Endodermal cell (in vitro differentiated cells): ENCODE measurements at regions not wholly inside any gene's neighbourhood (a gene's known extent, or its start where the extent isn't known, plus 50 kb on each side); places are given as distances from the start of the nearest gene placed in this dataset.

ENCODE experiments used
- DNase-seq: peaks from one replicate; pipeline ENCODE4 v3.0.0-alpha.2; 2017
- H3K27ac ChIP-seq: 2 replicates; pipeline ENCODE4 v1.5.1; 2013; ENCODE audit warnings: mild to moderate bottlenecking, low read depth, low read length, moderate library complexity
- H3K27me3 ChIP-seq: 2 replicates; pipeline ENCODE4 v1.6.1; 2013; ENCODE audit warnings: mild to moderate bottlenecking, low read length, moderate library complexity; ENCODE audit not compliant: insufficient read depth, control insufficient read depth, poor library complexity, severe bottlenecking
- H3K36me3 ChIP-seq: 2 replicates; pipeline ENCODE4 v1.7.0; 2013; ENCODE audit warnings: mild to moderate bottlenecking, low read length, moderate library complexity; ENCODE audit not compliant: control insufficient read depth, insufficient read depth
- H3K4me1 ChIP-seq: one replicate; pipeline ENCODE4 v1.7.0; 2013; ENCODE audit warnings: low read length; ENCODE audit not compliant: control insufficient read depth, insufficient read depth
- H3K4me3 ChIP-seq: 2 replicates; pipeline ENCODE4 v1.5.1; 2013; ENCODE audit warnings: mild to moderate bottlenecking, low read length, moderate library complexity
- H3K9ac ChIP-seq: 2 replicates; pipeline ENCODE4 v1.6.1; 2013; ENCODE audit warnings: mild to moderate bottlenecking, low read length, moderate library complexity; ENCODE audit not compliant: poor library complexity, severe bottlenecking; ENCODE audit errors: extremely low read depth
- H3K9me3 ChIP-seq: 2 replicates; pipeline ENCODE4 v1.6.1; 2013; ENCODE audit warnings: mild to moderate bottlenecking, low read length, moderate library complexity; ENCODE audit not compliant: control insufficient read depth
- H3K27ac Mint-ChIP-seq: 2 replicates; pipeline ENCODE4 v1.8.0; 2020; ENCODE audit warnings: mixed read lengths
- H3K27me3 Mint-ChIP-seq: 2 replicates; pipeline ENCODE4 v1.8.0; 2021; ENCODE audit warnings: mild to moderate bottlenecking, mixed read lengths; ENCODE audit not compliant: insufficient read depth
- H3K36me3 Mint-ChIP-seq: 2 replicates; pipeline ENCODE4 v1.8.0; 2020; ENCODE audit warnings: low read depth, mixed read lengths
- H3K4me1 Mint-ChIP-seq: 2 replicates; pipeline ENCODE4 v1.8.0; 2020; ENCODE audit warnings: mixed read lengths
- H3K4me3 Mint-ChIP-seq: 2 replicates; pipeline ENCODE4 v1.8.0; 2020; ENCODE audit warnings: mild to moderate bottlenecking, moderate library complexity, mixed read lengths
- H3K9me3 Mint-ChIP-seq: 2 replicates; pipeline ENCODE4 v1.8.0; 2020; ENCODE audit warnings: mild to moderate bottlenecking, mixed read lengths
- WGBS, 2 experiments: methylation state at CpG; one replicate each; pipeline versions ENCODE4 v1.1.5 to v1.1.7; 2013; ENCODE audit warnings: missing lambda C conversion rate in 2 of 2, mixed read lengths in 1 of 2; ENCODE audit not compliant: insufficient coverage in 1 of 2, insufficient read length in 1 of 2; 5-methylcytosine and 5-hydroxymethylcytosine counted together
- TF ChIP-seq, protein P1 (sequence below): fragments of 200-600 bp; sonication (generic); conservative IDR thresholded peaks from 2 replicates; pipeline ENCODE4 v1.5.0; 2021; ENCODE audit warnings: antibody characterized with exemption, mild to moderate bottlenecking

DNA sequence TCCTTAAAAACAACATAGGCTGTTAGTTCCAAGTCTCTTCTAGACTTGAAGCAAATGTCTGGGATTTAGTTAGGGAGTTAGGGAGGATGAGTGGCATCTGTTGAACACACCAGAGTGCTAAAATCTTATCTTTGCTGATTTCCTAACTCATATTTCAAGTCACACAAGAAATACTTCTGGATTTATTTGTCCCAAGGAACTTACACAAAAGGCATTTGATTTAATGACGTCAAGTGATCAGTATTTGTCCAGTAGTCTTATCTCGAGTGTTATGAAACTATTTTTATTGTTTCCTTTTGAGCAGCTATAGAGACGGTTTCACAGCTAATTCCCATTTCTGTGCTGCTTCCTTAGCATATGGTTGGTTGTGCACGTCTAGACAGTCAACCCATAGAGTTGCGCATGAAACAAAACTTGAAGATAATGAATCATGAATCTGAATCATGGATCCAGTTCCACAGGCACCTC is 140.5 kb upstream of the TUT7 start:
- H3K9me3 ChIP-seq, result no peaks in the 10 kb centered on the region
- no peaks in the 10 kb centered on the region for H3K36me3 ChIP-seq
- H3K4me3 Mint-ChIP-seq, result no peak overlapping the region
- H3K27me3 ChIP-seq, result no peaks in the 10 kb centered on the region
- H3K9ac ChIP-seq, result no peak overlapping the region
- no peak overlapping the region for H3K27ac Mint-ChIP-seq
- H3K27me3 Mint-ChIP-seq, result no peaks in the 10 kb centered on the region
- H3K4me1 Mint-ChIP-seq, result peaks cover 20% of the 10 kb centered on the region
- TF ChIP-seq, protein P1, sequence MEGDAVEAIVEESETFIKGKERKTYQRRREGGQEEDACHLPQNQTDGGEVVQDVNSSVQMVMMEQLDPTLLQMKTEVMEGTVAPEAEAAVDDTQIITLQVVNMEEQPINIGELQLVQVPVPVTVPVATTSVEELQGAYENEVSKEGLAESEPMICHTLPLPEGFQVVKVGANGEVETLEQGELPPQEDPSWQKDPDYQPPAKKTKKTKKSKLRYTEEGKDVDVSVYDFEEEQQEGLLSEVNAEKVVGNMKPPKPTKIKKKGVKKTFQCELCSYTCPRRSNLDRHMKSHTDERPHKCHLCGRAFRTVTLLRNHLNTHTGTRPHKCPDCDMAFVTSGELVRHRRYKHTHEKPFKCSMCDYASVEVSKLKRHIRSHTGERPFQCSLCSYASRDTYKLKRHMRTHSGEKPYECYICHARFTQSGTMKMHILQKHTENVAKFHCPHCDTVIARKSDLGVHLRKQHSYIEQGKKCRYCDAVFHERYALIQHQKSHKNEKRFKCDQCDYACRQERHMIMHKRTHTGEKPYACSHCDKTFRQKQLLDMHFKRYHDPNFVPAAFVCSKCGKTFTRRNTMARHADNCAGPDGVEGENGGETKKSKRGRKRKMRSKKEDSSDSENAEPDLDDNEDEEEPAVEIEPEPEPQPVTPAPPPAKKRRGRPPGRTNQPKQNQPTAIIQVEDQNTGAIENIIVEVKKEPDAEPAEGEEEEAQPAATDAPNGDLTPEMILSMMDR, result no peak
- no peaks in the 10 kb centered on the region for H3K36me3 Mint-ChIP-seq
- no peak overlapping the region for H3K27ac ChIP-seq
- no peak for DNase-seq
- H3K4me1 ChIP-seq, result peaks cover 20% of the 10 kb centered on the region
- WGBS, 2 experiments, result 93 to 99% methylated on average over 5 of the region's 5 CpGs
- no peak overlapping the region for H3K4me3 ChIP-seq
- no peaks in the 10 kb centered on the region for H3K9me3 Mint-ChIP-seq

DNA sequence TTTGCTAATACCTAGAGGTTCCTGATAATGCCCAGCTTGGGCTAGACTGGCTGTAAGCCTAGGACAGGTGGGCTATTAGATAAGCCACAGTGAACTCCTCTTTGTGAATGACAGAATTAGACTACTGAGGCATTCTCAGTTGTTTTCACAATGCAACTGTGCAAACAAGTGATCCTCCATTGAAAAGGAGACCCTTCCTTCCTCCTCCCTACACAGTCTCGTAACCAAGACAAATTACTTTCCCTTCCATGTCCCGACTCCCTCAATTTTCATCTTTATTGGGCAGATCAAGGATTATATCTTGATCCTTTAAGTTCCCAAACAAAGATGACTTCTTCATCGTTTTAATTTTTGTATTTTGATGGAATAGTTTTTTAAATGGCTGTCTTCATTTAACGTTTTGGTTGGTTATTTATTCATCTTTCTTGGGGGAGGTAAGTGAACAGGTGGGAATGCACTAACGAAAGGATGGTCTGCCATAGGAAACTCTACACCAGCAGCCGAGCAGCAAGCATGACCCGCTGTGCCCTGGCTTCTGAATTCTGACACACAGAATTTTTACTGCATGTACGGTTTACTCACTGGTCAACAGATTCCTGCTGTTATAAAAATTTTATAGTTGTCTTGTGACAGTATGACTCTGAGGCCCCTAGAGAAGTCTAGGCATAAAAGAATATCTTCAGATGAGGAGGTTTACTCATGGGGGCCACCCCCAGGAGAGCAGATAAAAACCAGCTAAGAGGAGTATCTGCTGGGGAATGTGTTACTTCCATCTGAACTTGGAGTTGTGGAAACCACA is 137.5 kb upstream of the TUT7 start:
- Mint-ChIP-seq H3K36me3 (no peaks in the 10 kb centered on the region), H3K27me3 (no peaks in the 10 kb centered on the region), H3K9me3 (no peaks in the 10 kb centered on the region), H3K27ac (no peak overlapping the region), H3K4me1 (peaks cover 20% of the 10 kb centered on the region), H3K4me3 (no peak overlapping the region)
- Histone ChIP-seq H3K36me3 (no peaks in the 10 kb centered on the region), H3K4me1 (peaks cover 20% of the 10 kb centered on the region), H3K9ac (no peak overlapping the region), H3K9me3 (no peaks in the 10 kb centered on the region), H3K4me3 (peak overlapping the region; percentile 24), H3K27me3 (no peaks in the 10 kb centered on the region), H3K27ac (no peak overlapping the region)
- WGBS, 2 experiments, result 82 to 83% methylated on average over 5 to 8 of the region's 8 CpGs
- TF ChIP-seq, protein P1, result no peak
- no peak for DNase-seq

DNA sequence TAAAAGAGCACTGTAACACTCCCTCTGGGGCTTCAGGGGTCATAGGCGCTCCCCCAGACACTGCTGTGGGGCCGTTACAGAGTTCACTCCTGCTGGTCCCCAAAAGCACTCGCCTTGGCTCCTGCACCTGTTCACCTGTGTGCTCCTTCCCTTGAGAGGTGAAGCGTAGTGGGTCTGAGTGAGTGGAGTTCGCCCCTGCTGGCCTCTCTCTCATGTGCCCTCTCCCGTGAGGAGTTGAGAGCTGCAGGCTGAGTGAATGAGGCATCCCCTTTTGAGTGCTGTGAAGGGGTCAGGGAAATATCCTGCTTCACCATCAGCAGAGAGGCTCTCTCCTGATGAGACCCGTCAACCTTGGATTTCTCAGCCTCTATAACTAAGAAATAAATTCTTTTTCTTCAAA is 134.6 kb upstream of the TUT7 start:
- no peaks in the 10 kb centered on the region for H3K9me3 Mint-ChIP-seq
- peak; percentile 72 for DNase-seq
- peaks cover 20% of the 10 kb centered on the region for H3K4me1 Mint-ChIP-seq

More for the DNA sequence above, 134.6 kb upstream of the TUT7 start:
- TF ChIP-seq, protein P1, result peak; percentile 66
- H3K36me3 Mint-ChIP-seq, result no peaks in the 10 kb centered on the region
- Histone ChIP-seq H3K4me1 (peaks cover 20% of the 10 kb centered on the region), H3K27ac (no peak overlapping the region), H3K36me3 (no peaks in the 10 kb centered on the region), H3K9ac (no peak overlapping the region), H3K4me3 (no peak overlapping the region), H3K9me3 (no peaks in the 10 kb centered on the region), H3K27me3 (no peaks in the 10 kb centered on the region)
- no peak overlapping the region for H3K4me3 Mint-ChIP-seq
- no peaks in the 10 kb centered on the region for H3K27me3 Mint-ChIP-seq
- WGBS, 2 experiments, result 78 to 79% methylated on average over 4 to 7 of the region's 7 CpGs
- H3K27ac Mint-ChIP-seq, result no peak overlapping the region
